SU-DHL-6 (cell line): ENCODE measurements at regions not wholly inside any gene's neighbourhood (a gene's known extent, or its start where the extent isn't known, plus 50 kb on each side); places are given as distances from the start of the nearest gene placed in this dataset.

Source experiments
- H2AFZ ChIP-seq: fragments of 200-600 bp; sonication (generic); 2 replicates; pipeline ENCODE4 v1.6.1; 2014; ENCODE audit warnings: low read depth, mild to moderate bottlenecking, moderate library complexity, mixed read lengths, antibody characterized with exemption, low read length; ENCODE audit not compliant: severe bottlenecking
- H3F3A ChIP-seq: fragments of 200-600 bp; shearing (Covaris generic); 2 replicates; pipeline ENCODE4 v1.6.0; 2016; ENCODE audit warnings: antibody characterized with exemption, mild to moderate bottlenecking; ENCODE audit not compliant: insufficient read depth
- H3K27ac ChIP-seq: fragments of 200-600 bp; sonication (generic); 2 replicates; pipeline ENCODE4 v1.5.1; 2016; ENCODE audit warnings: low read depth, mild to moderate bottlenecking, low read length, moderate library complexity, mixed read lengths
- H3K27me3 ChIP-seq: fragments of 200-600 bp; sonication (generic), shearing (Covaris generic); 2 replicates; pipeline ENCODE4 v1.6.0; 2014; ENCODE audit warnings: mild to moderate bottlenecking, low read length
- H3K36me3 ChIP-seq: fragments of 200-600 bp; sonication (generic); 2 replicates; pipeline ENCODE4 v1.6.1; 2014; ENCODE audit warnings: mild to moderate bottlenecking, low read length, mixed read lengths
- H3K4me2 ChIP-seq: fragments of 300-600, 200-600 bp; shearing (Covaris generic), sonication (generic); 2 replicates; pipeline ENCODE4 v1.6.0; 2014; ENCODE audit warnings: low read length, low read depth, mild to moderate bottlenecking; ENCODE audit not compliant: poor library complexity, severe bottlenecking
- H3K4me3 ChIP-seq: fragments of 200-600 bp; sonication (generic); 2 replicates; pipeline ENCODE4 v1.5.1; 2014; ENCODE audit warnings: antibody characterized with exemption, low read length, mild to moderate bottlenecking, mixed read lengths; ENCODE audit not compliant: insufficient read depth, poor library complexity, severe bottlenecking
- H3K79me2 ChIP-seq: fragments of 200-600 bp; sonication (generic); 2 replicates; pipeline ENCODE4 v1.6.1; 2014; ENCODE audit warnings: mild to moderate bottlenecking, low read length, moderate library complexity; ENCODE audit not compliant: insufficient read depth
- H3K9ac ChIP-seq: fragments of 200-600 bp; sonication (generic); 2 replicates; pipeline ENCODE4 v1.7.0; 2014; ENCODE audit warnings: mild to moderate bottlenecking, low read length
- H3K9me2 ChIP-seq: fragments of 200-600 bp; sonication (generic); replicated peaks from 2 replicates; pipeline ENCODE4 v1.6.1; 2014; ENCODE audit warnings: low read length; ENCODE audit not compliant: insufficient read depth
- H3K9me3 ChIP-seq: fragments of 200-600 bp; sonication (generic); 2 replicates; pipeline ENCODE4 v1.6.1; 2014; ENCODE audit warnings: low read length, mixed read lengths; ENCODE audit not compliant: insufficient read depth
- H4K20me1 ChIP-seq: fragments of 200-600 bp; sonication (generic); 2 replicates; pipeline ENCODE4 v1.6.1; 2014; ENCODE audit warnings: low read depth, mild to moderate bottlenecking, antibody characterized with exemption, low read length, moderate library complexity, mixed read lengths
- EZH2phosphoT487 ChIP-seq: fragments of 200-600 bp; sonication (generic), shearing (Covaris generic); conservative IDR thresholded peaks from 2 replicates; pipeline ENCODE4 v1.6.1; 2018; ENCODE audit warnings: mild to moderate bottlenecking, antibody characterized with exemption, low read length, moderate library complexity, mixed read lengths
- TF ChIP-seq, protein P1 (sequence below): fragments of 200-600 bp; sonication (generic); IDR thresholded peaks from one replicate; pipeline ENCODE4 v1.5.1; 2017; ENCODE audit warnings: antibody characterized with exemption, mild to moderate bottlenecking, low read length, moderate library complexity; ENCODE audit not compliant: insufficient read depth, poor library complexity, severe bottlenecking

DNA sequence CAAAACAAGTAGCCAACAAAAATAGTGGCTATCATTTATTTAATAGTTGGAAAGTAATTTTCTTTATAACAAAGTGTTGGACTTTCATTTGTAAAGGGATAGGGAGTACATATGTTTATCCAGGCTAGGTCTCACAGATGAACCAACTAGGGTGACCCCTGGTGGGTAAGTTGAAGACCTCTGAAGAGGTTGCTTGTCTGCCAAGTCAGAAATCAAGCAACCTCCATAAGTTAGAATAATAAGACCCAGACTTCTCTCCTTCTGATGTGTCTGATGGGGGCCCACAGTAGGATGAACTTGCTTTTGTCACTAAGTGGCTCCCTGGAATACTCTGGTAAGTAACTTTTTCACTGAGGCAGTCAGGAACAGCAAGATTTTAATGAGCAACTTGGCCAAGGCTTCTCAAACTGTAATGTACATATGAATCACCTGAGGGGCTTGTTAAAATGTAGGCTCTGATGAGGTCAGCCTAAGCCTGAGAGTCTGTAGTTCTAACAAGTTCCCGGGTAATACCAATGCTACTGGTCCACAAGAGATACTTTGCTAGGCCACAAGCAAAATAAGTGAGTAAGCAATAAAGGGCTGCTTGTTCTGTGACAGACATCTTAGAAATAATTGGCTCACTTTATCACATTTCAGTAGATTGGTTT lies 319.6 kb downstream of the PIK3C3 start:
- no peaks in the 10 kb centered on the region for H3K79me2 ChIP-seq
- no peaks in the 10 kb centered on the region for H3F3A ChIP-seq
- H3K36me3 ChIP-seq = no peaks in the 10 kb centered on the region
- TF ChIP-seq EZH2phosphoT487 = no peak
- TF ChIP-seq, protein P1, sequence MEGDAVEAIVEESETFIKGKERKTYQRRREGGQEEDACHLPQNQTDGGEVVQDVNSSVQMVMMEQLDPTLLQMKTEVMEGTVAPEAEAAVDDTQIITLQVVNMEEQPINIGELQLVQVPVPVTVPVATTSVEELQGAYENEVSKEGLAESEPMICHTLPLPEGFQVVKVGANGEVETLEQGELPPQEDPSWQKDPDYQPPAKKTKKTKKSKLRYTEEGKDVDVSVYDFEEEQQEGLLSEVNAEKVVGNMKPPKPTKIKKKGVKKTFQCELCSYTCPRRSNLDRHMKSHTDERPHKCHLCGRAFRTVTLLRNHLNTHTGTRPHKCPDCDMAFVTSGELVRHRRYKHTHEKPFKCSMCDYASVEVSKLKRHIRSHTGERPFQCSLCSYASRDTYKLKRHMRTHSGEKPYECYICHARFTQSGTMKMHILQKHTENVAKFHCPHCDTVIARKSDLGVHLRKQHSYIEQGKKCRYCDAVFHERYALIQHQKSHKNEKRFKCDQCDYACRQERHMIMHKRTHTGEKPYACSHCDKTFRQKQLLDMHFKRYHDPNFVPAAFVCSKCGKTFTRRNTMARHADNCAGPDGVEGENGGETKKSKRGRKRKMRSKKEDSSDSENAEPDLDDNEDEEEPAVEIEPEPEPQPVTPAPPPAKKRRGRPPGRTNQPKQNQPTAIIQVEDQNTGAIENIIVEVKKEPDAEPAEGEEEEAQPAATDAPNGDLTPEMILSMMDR = no peak
- no peak overlapping the region for H3K9ac ChIP-seq
- no peak overlapping the region for H2AFZ ChIP-seq
- H4K20me1 ChIP-seq = no peaks in the 10 kb centered on the region
- H3K9me2 ChIP-seq = no peaks in the 10 kb centered on the region
- H3K27ac ChIP-seq = no peak overlapping the region
- H3K4me3 ChIP-seq = no peak overlapping the region
- no peaks in the 10 kb centered on the region for H3K9me3 ChIP-seq
- H3K27me3 ChIP-seq = no peaks in the 10 kb centered on the region
- no peak overlapping the region for H3K4me2 ChIP-seq

DNA sequence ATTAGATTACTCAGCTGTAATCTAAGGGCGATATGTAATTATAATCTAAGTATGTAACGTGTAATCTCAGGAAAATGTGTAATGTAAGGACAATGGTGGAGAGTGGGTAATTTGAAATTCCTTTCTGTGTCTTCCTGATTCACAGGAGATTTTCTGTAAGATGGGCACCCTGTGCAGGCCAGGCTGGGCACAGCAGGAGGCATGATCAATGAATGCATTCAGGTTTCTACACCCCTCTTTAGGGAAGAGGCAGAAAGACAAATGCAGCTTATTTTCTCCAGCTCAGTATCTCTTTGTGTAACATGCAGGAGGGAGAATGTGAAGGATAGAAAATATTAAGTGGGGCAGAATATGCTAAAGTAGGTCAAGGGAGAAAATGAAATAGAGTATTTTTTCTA lies 320.1 kb downstream of the PIK3C3 start:
- H3K27ac ChIP-seq = no peak overlapping the region

DNA sequence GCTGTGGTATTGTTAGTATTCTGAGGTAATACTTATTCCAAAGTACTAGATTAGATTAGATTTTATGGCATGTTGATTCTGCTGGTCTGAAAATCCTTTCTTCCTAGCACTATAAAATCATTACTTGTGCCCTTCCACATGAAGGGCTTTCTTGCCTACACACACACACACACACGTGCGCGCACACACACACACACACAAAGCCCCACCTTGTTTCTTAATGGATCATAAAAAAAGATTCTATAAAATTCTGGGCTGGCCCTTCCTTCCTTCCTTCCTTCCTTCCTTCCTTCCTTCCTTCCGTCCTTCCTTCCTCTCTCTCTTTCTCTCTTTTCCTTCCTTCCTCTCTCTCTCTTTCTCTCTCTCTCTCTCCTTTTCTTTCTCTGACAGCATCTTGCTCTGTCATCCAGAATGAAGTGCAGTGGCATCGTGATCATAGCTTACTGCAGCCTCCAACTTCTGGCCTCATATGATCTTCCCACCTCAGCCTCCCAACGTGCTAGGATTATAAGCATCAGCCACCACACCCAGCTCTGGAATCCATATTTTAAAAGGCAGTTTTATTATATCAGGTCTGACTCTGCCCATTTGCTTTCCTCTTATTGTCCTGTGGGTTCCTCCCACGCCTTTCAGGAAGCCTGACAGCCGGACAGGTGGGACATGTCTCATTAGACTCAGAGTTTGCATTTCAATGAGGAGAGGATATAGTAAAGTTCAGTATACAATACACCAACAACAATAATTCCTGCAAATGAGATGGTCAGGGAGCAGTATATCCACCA lies 321.1 kb downstream of the PIK3C3 start:
- H3K4me2 ChIP-seq = no peak overlapping the region

More for the DNA sequence above, 320.1 kb downstream of the PIK3C3 start:
- Histone ChIP-seq H2AFZ (no peak overlapping the region), H3K27me3 (no peaks in the 10 kb centered on the region), H3K9me3 (no peaks in the 10 kb centered on the region), H3K4me2 (no peak overlapping the region), H3K4me3 (no peak overlapping the region), H3F3A (no peaks in the 10 kb centered on the region), H3K36me3 (no peaks in the 10 kb centered on the region), H3K79me2 (no peaks in the 10 kb centered on the region), H4K20me1 (no peaks in the 10 kb centered on the region), H3K9me2 (no peaks in the 10 kb centered on the region), H3K9ac (no peak overlapping the region)
- no peak for TF ChIP-seq EZH2phosphoT487
- TF ChIP-seq, protein P1 = no peak

More for the DNA sequence above, 321.1 kb downstream of the PIK3C3 start:
- H3K27ac ChIP-seq = no peak overlapping the region
- no peaks in the 10 kb centered on the region for H3K36me3 ChIP-seq
- H3K4me3 ChIP-seq = no peak overlapping the region
- no peak overlapping the region for H2AFZ ChIP-seq
- no peaks in the 10 kb centered on the region for H3K79me2 ChIP-seq
- TF ChIP-seq EZH2phosphoT487 = no peak
- TF ChIP-seq, protein P1 = no peak
- H3K27me3 ChIP-seq = no peaks in the 10 kb centered on the region
- H3K9ac ChIP-seq = no peak overlapping the region
- no peaks in the 10 kb centered on the region for H3F3A ChIP-seq
- no peaks in the 10 kb centered on the region for H3K9me3 ChIP-seq
- H3K9me2 ChIP-seq = no peaks in the 10 kb centered on the region
- no peaks in the 10 kb centered on the region for H4K20me1 ChIP-seq
